Vagina (tissue), 2 donors: ENCODE measurements at regions not wholly inside any gene's neighbourhood (a gene's known extent, or its start where the extent isn't known, plus 50 kb on each side); places are given as distances from the start of the nearest gene placed in this dataset.

Experiments used
- POLR2A ChIP-seq, 2 donors: fragments of 450-650 bp; IDR thresholded peaks; one replicate each; pipeline ENCODE4 v1.6.1; 2017; ENCODE audit warnings: antibody characterized with exemption in 2 of 2, mild to moderate bottlenecking in 2 of 2, moderate library complexity in 2 of 2
- TF ChIP-seq, protein P1 (sequence below), 3 experiments: fragments of 450-650 bp in 2 of 3; fragments of 200-600 bp in 1 of 3; sonication (generic) in 1 of 3; IDR thresholded peaks; one replicate each; pipeline ENCODE4 v1.5.1; 2017 to 2019; ENCODE audit warnings: antibody characterized with exemption in 3 of 3, mild to moderate bottlenecking in 2 of 3, moderate library complexity in 2 of 3

GRCh38 chr18:43534511-43534910 is 257.2 kb upstream of the SYT4 start:
- TF ChIP-seq, protein P1, sequence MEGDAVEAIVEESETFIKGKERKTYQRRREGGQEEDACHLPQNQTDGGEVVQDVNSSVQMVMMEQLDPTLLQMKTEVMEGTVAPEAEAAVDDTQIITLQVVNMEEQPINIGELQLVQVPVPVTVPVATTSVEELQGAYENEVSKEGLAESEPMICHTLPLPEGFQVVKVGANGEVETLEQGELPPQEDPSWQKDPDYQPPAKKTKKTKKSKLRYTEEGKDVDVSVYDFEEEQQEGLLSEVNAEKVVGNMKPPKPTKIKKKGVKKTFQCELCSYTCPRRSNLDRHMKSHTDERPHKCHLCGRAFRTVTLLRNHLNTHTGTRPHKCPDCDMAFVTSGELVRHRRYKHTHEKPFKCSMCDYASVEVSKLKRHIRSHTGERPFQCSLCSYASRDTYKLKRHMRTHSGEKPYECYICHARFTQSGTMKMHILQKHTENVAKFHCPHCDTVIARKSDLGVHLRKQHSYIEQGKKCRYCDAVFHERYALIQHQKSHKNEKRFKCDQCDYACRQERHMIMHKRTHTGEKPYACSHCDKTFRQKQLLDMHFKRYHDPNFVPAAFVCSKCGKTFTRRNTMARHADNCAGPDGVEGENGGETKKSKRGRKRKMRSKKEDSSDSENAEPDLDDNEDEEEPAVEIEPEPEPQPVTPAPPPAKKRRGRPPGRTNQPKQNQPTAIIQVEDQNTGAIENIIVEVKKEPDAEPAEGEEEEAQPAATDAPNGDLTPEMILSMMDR (IDR thresholded peaks at IDR 0.05): no peak
- no peak for TF ChIP-seq POLR2A (IDR thresholded peaks at IDR 0.05)
